Pancreas (tissue), 10 donors: ENCODE measurements at regions not wholly inside any gene's neighbourhood (a gene's known extent, or its start where the extent isn't known, plus 50 kb on each side); places are given as distances from the start of the nearest gene placed in this dataset.
"Not testable (repeated sequence)": the region's sequence is repeated elsewhere in the genome, so short reads cannot be mapped to it uniquely, and the experiment has no call there.

Source experiments
- ATAC-seq, 4 donors: fragments of 200-7000 bp; cut with Tn5 transposase; one replicate each; pipeline versions ENCODE4 v1.8.0 to v1.9.1; 2020; ENCODE audit warnings: mild to moderate bottlenecking in 4 of 4, moderate library complexity in 4 of 4
- DNase-seq, 6 donors: peaks; one replicate each; pipeline ENCODE4 v3.0.0-alpha.2; 2020
- FAIRE-seq: peaks from 2 replicates; lab custom pipeline; 2012; peaks lifted over from hg19 to GRCh38; lab: Jason Lieb, UNC
- H3K27ac ChIP-seq, 4 donors: fragments of 200-600 bp; sonication (generic); 1 replicate in 3 of 4; 2 replicates in 1 of 4; pipeline versions ENCODE4 v1.5.0 to v1.8.0; 2020
- H3K27me3 ChIP-seq, 4 donors: fragments of 200-600 bp; one replicate each; pipeline ENCODE4 v1.8.0; 2021
- H3K36me3 ChIP-seq, 3 donors: fragments of 200-600 bp; sonication (generic) in 1 of 3; one replicate each; pipeline versions ENCODE4 v1.5.0 to v1.8.0; 2020 to 2021
- H3K4me1 ChIP-seq, 3 donors: fragments of 200-600 bp; one replicate each; pipeline ENCODE4 v1.8.0; 2021
- H3K4me3 ChIP-seq, 4 donors: fragments of 200-600 bp; sonication (generic) in 2 of 4; one replicate each; pipeline versions ENCODE4 v1.5.0 to v1.8.0; 2020 to 2021
- H3K9me3 ChIP-seq, 4 donors: fragments of 200-600 bp; one replicate each; pipeline ENCODE4 v1.8.0; 2021
- WGBS, 2 donors: extraction: QIAGEN DNeasy Blood & Tissue Kit; methylation state at CpG; one replicate each; pipeline ENCODE4 v1.1.7; 2013; 5-methylcytosine and 5-hydroxymethylcytosine counted together
- intact Hi-C, 3 donors: fragments of 100-400 bp; cut with DNase I; formaldehyde crosslinking; loops; one replicate each; pipeline versions ENCODE4 v1.11.1 to v1.14.2; 2022
- donor health status: healthy with polysubstance abuse.
- donor health status: DM: no; HTN: no; CAD: no; lungs with moderate emphysema.
- donor health status: DM: no; HTN: no; CAD: no.
- donor health status: control.
- donor health status: control.
- donor health status: Bipolar disorder and iron deficiency.
- donor health status: DM: yes; HTN: yes; CAD: no.
- donor health status: DM: no; HTN: no; CAD: no.
- donor health status: DM: no; HTN: no; CAD: no.
- donor health status: DM: yes; HTN: yes; CAD: no.

GRCh38 chr1:223897097-223897496 lies 51.4 kb upstream of the TP53BP2 start:
- H3K4me1 ChIP-seq, intact Hi-C loops, H3K27ac ChIP-seq, H3K27me3 ChIP-seq, DNase-seq, H3K36me3 ChIP-seq, H3K4me3 ChIP-seq, H3K9me3 ChIP-seq, ATAC-seq, FAIRE-seq: not testable (repeated sequence)
- WGBS, 2 donors, result 61 to 79% methylated on average over 2 to 4 of the region's 4 CpGs

DNA sequence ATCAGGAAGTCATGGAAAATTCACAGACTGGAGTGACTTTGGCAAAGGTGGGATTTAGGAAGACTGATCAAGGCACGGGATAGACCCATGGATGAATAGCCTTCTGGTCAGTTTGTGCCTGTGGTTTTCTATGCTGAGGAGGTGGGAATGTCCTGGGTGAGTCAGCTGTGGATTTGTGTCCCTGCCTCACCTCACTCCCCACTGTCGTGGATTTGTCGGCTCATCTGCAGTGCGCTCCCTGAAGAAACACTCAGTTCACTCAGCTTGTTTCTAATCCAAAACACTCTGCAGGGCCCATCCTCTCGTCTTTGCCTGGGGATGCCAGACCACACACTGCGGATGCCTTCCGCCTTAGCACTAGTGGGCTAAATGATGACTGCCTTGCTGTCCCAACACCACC lies 50.2 kb upstream of the TP53BP2 start:
- ATAC-seq, FAIRE-seq, H3K4me1 ChIP-seq, H3K36me3 ChIP-seq, DNase-seq, H3K27me3 ChIP-seq, H3K27ac ChIP-seq, intact Hi-C loops, H3K4me3 ChIP-seq, H3K9me3 ChIP-seq: not testable (repeated sequence)
- whole genome bisulfite sequencing, 2 donors, result 78 to 80% methylated on average over 5 to 7 of the region's 7 CpGs
